ENCODE measurements at regions not wholly inside any gene's neighbourhood (a gene's known extent, or its start where the extent isn't known, plus 50 kb on each side); places are given as distances from the start of the nearest gene placed in this dataset.

DNA sequence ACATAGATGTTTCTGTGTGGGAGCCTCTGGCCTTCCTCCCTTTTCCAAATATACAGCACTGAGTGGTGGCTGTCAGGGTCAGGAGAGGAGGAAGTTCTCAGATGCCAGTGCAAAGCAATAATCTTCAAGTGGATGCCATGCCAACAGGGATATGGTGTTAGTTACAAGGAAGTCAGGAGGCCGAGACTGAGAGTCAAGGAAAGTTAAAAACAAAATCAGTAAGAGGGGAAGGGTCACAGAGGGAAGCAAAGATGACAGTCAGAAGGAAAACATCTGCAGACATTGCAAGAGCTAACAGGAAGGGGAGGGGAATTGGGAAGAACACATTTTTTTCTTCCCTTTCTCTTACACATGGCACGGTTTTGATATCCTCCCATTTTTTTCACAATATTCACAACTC lies 691.4 kb downstream of the ADGRL2 start:
- no peak for DNase-seq (ENCODE audit: low read depth)
- TF ChIP-seq, protein P1, sequence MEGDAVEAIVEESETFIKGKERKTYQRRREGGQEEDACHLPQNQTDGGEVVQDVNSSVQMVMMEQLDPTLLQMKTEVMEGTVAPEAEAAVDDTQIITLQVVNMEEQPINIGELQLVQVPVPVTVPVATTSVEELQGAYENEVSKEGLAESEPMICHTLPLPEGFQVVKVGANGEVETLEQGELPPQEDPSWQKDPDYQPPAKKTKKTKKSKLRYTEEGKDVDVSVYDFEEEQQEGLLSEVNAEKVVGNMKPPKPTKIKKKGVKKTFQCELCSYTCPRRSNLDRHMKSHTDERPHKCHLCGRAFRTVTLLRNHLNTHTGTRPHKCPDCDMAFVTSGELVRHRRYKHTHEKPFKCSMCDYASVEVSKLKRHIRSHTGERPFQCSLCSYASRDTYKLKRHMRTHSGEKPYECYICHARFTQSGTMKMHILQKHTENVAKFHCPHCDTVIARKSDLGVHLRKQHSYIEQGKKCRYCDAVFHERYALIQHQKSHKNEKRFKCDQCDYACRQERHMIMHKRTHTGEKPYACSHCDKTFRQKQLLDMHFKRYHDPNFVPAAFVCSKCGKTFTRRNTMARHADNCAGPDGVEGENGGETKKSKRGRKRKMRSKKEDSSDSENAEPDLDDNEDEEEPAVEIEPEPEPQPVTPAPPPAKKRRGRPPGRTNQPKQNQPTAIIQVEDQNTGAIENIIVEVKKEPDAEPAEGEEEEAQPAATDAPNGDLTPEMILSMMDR (conservative IDR thresholded peaks at IDR 0.05; ENCODE audit: control insufficient read depth, insufficient read depth, low read depth, low read length) = no peak
- no peak overlapping the region for H3K4me3 ChIP-seq (ENCODE audit: control insufficient read depth, low read depth, low read length)

DNA sequence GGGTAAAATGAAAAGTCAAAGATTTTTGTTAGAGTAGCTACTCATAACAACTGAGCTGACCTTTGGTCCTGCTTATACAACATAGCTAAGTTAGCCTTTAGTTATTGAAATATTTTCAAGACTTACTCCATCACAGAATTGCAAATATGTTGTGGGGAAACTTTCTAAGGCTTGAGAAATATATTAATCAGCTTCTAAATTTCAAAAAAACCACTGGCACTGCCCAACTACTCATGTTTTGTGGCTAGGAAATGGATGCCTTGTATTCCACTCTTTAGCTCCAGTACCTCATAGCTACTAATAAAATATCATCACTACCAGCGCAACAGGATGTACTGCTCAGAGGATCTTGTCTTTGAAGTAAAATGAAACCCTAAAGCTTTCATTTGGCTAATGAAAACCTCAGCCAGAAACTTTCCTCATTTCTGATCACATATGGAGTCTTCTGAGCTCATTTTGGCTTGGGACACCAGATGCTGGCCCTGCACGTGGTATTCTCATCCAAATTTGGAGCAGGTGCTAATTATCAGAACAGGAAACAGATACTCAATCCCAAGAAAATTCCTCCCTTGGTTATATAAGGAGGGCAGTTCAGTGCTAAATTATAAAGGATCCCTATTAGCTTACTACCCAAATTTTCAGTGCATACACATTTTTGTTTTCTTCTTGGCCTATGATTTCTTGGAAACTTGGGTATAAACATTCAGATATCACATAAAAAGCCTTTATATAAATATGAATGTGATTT lies 690.7 kb downstream of the ADGRL2 start:
- peak; percentile 17 for DNase-seq (ENCODE audit: low read depth)
- TF ChIP-seq, protein P1 (conservative IDR thresholded peaks at IDR 0.05; ENCODE audit: control insufficient read depth, insufficient read depth, low read depth, low read length) = no peak
- no peak overlapping the region for H3K4me3 ChIP-seq (ENCODE audit: control insufficient read depth, low read depth, low read length)

DNA sequence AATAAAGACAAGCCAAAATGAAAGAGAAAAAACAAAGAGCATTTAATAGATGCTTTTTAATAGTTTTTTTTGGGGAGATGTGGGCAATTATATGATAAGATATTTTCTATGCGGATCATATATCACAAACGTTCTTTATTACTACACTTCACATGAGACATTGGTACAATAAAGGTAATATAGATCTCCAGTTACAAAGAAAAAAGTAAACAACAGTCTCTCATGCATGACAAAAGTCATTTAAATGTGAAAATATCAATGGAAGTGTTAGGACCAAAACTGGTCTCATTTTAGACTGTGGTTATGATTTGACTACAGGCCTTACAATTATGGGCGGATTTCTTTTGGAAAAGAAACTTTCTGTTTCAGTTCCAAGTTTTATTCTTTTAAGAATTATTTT lies 687.0 kb downstream of the ADGRL2 start:
- TF ChIP-seq, protein P1 (conservative IDR thresholded peaks at IDR 0.05; ENCODE audit: control insufficient read depth, insufficient read depth, low read depth, low read length) = no peak
- DNase-seq (ENCODE audit: low read depth) = no peak
- H3K4me3 ChIP-seq (ENCODE audit: control insufficient read depth, low read depth, low read length) = no peak overlapping the region

DNA sequence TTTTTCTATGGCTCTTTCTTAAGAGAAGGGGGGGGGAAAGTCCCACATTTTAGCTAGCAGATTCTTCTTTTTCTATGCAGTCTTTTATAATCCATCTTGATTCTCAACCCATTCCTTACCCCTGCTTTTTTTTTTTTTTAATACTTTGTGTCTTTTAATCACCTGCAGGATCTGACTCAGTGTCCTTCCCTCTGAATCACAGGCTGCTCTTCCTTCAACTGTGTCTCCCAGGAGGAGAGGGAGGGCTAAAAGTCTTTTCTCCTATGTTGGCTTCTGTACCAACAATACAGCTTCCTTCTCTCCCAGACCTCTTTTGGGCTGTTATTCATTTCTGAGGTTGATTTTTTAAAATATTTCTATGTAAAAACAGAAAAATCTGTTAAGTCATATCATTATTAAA lies 686.2 kb downstream of the ADGRL2 start:
- DNase-seq (ENCODE audit: low read depth) = peak; percentile 7
- TF ChIP-seq, protein P1 (conservative IDR thresholded peaks at IDR 0.05; ENCODE audit: control insufficient read depth, insufficient read depth, low read depth, low read length) = no peak
- H3K4me3 ChIP-seq (ENCODE audit: control insufficient read depth, low read depth, low read length) = no peak overlapping the region

DNA sequence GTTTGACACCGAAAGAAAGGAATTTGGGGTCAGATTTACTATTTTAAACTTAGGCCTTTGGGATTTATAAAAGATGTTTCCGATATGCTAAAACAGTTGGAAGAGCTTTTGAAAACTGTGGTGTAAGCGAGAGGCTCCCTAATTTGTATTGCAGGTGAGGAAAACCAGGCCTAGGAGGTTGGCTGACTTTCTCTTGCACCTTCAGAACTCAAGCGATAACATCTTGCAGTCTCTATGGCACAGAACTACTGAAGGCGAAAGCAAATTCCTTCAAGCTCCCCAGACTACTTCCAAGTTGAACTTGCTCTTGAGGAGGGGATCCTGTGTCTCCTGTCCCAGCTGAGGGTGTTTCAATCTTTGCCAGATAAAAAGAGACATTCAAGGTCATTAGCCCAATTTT lies 685.7 kb downstream of the ADGRL2 start:
- no peak for DNase-seq (ENCODE audit: low read depth)
- H3K4me3 ChIP-seq (ENCODE audit: control insufficient read depth, low read depth, low read length) = no peak overlapping the region
- TF ChIP-seq, protein P1 (conservative IDR thresholded peaks at IDR 0.05; ENCODE audit: control insufficient read depth, insufficient read depth, low read depth, low read length) = no peak

DNA sequence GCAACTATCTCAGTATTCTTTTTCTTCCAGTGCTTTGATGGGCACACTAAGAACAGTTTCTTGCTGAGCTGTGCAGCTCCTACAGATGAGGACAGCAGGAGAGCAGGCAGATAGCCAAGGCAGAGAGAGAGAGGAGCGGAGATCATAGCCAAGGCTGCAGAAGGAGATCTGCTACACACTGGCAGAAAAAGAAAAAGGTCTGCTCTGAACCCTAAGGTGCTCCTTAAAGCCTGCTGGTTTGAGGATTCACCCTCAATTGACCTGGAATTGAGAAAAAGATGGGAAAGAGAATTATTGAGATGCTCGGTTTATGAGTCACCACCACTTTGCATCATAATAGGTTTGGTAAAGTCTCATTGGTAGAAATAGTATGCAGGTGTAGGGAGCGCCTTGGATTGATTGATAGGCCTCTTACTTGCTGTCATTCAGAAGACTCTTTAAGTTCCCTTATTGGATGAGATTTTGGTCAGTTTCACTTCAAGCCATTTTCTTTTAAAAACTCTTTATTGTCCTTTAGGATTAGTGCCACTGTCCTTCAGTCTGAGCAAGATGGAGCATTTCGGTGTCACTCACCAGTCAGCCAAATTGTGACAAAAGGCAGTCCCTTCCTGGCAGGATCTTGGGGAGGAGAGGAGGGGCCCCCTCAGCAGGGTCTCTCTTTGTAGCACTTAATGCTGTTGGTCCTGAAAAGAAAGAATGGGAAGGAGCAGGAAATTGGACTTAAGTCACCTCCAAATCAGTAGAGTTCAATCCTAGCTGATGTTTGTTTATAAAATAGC lies 685.0 kb downstream of the ADGRL2 start:
- no peak overlapping the region for H3K4me3 ChIP-seq (ENCODE audit: control insufficient read depth, low read depth, low read length)
- DNase-seq (ENCODE audit: low read depth) = peak; percentile 20
- TF ChIP-seq, protein P1 (conservative IDR thresholded peaks at IDR 0.05; ENCODE audit: control insufficient read depth, insufficient read depth, low read depth, low read length) = no peak
